ENCODE measurements at regions not wholly inside any gene's neighbourhood (a gene's known extent, or its start where the extent isn't known, plus 50 kb on each side); places are given as distances from the start of the nearest gene placed in this dataset.
"Not testable (repeated sequence)": the region's sequence is repeated elsewhere in the genome, so short reads cannot be mapped to it uniquely, and the experiment has no call there.

DNA sequence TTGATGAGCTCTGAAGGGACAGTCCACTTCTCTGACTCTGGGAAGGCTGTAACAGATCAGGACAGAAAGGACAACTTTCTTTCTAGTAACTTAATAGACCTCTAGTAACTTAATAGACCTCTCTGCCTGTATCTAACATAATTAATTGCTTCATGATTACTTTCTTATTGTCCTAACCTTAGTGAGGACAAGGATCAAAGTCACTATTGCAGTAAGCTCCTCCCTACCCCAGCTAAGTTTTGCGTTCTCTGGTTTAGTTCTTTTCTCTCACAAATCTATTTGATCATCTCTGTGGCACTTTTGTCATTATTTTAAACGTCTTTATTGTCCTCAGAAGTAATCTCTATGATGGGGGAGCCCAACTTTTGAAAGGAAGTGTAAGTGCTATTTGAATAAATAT, 125.5 kb upstream of the UGP2 start:
- H3K27me3 Mint-ChIP-seq: no peaks in the 10 kb centered on the region
- no peaks in the 10 kb centered on the region for H3K9me3 Mint-ChIP-seq (ENCODE audit: low read depth)
- no peak overlapping the region for H3K4me3 Mint-ChIP-seq
- H3K4me1 Mint-ChIP-seq (ENCODE audit: low read depth): no peaks in the 10 kb centered on the region
- H3K27ac Mint-ChIP-seq: no peak overlapping the region
- H3K36me3 Mint-ChIP-seq: peaks cover 3% of the 10 kb centered on the region

- Mint-ChIP-seq H3K9me3 (ENCODE audit: low read depth) (no peaks in the 10 kb centered on the region), H3K4me3 (no peak overlapping the region), H3K27ac (no peak overlapping the region), H3K36me3 (peaks cover 3% of the 10 kb centered on the region), H3K27me3 (no peaks in the 10 kb centered on the region), H3K4me1 (ENCODE audit: low read depth) (no peaks in the 10 kb centered on the region)
Measured at GRCh38 chr2:63719052-63719451, 122.6 kb upstream of the UGP2 start.

- Mint-ChIP-seq H3K27ac (no peak overlapping the region), H3K4me1 (ENCODE audit: low read depth) (no peaks in the 10 kb centered on the region), H3K27me3 (no peaks in the 10 kb centered on the region), H3K9me3 (ENCODE audit: low read depth) (peaks cover 3% of the 10 kb centered on the region), H3K4me3 (no peak overlapping the region), H3K36me3 (peaks cover 5% of the 10 kb centered on the region)
Measured at GRCh38 chr2:63721082-63721424, 120.6 kb upstream of the UGP2 start.

DNA sequence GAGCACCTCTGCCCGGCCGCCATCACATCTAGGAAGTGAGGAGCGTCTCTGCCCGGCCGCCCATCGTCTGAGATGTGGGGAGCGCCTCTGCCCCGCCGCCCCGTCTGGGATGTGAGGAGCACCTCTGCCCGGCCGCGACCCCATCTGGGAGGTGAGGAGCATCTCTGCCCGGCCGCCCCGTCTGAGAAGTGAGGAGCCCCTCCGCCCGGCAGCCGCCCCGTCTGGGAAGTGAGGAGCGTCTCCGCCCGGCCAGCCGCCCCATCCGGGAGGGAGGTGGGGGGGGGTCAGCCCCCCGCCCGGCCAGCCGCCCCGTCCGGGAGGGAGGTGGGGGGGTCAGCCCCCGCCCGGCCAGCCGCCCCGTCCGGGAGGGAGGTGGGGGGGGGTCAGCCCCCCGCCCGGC, 119.4 kb upstream of the UGP2 start:
- not testable (repeated sequence) for H3K27me3 Mint-ChIP-seq; H3K36me3 Mint-ChIP-seq; H3K4me3 Mint-ChIP-seq; H3K27ac Mint-ChIP-seq; H3K9me3 Mint-ChIP-seq (ENCODE audit: low read depth); H3K4me1 Mint-ChIP-seq (ENCODE audit: low read depth)

GRCh38 chr2:63723709-63724108, 118.0 kb upstream of the UGP2 start:
- peaks cover 3% of the 10 kb centered on the region for H3K9me3 Mint-ChIP-seq (ENCODE audit: low read depth)
- H3K27ac Mint-ChIP-seq: no peak overlapping the region
- H3K36me3 Mint-ChIP-seq: peaks cover 2% of the 10 kb centered on the region
- H3K4me1 Mint-ChIP-seq (ENCODE audit: low read depth): no peaks in the 10 kb centered on the region
- H3K27me3 Mint-ChIP-seq: no peaks in the 10 kb centered on the region
- no peak overlapping the region for H3K4me3 Mint-ChIP-seq

DNA sequence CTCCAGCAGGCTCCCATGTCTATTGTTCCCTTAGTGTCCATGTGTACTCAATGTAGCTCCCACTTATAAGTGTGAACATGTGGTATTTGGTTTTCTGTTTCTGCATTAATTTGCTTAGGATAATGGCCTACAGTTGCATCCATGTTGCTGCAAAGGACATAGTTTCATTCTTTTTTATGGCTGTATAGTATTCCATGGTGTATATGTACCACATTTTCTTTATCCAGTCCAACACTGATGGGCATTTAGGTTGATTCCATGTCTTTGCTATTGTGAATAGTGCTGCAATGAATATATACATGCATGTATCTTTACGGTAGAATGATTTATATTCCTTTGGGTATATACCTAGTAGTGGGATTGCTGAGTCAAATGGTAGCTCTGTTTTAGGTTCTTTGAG, 116.5 kb upstream of the UGP2 start:
- not testable (repeated sequence) for H3K27ac Mint-ChIP-seq; H3K36me3 Mint-ChIP-seq; H3K9me3 Mint-ChIP-seq (ENCODE audit: low read depth); H3K4me3 Mint-ChIP-seq; H3K4me1 Mint-ChIP-seq (ENCODE audit: low read depth); H3K27me3 Mint-ChIP-seq

DNA sequence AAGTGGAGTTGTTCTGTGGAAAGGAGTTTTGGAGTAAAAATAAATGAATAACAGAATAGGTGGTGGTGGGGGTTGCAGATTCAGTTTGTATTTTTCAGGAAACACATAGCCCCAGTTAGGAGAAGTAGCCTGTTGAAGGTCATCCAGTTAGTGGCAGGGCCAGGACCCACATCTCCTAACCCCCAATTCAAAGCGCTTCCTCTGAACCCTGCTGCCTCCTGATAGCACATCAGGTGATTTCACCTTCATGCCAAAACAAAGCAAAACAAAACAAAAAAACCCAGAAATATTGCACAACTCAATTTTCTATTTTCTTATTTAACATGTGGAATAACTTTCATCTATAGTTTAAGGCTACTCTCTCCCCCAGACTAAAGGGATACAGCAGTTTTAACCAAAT, 112.3 kb upstream of the UGP2 start:
- Mint-ChIP-seq H3K27ac (no peak overlapping the region), H3K27me3 (peaks cover 4% of the 10 kb centered on the region), H3K4me1 (ENCODE audit: low read depth) (no peaks in the 10 kb centered on the region), H3K4me3 (no peak overlapping the region), H3K36me3 (peaks cover 3% of the 10 kb centered on the region), H3K9me3 (ENCODE audit: low read depth) (peaks cover 3% of the 10 kb centered on the region)

- Mint-ChIP-seq H3K27ac (no peak overlapping the region), H3K27me3 (peaks cover 4% of the 10 kb centered on the region), H3K4me3 (no peak overlapping the region), H3K9me3 (ENCODE audit: low read depth) (peaks cover 3% of the 10 kb centered on the region), H3K4me1 (ENCODE audit: low read depth) (no peaks in the 10 kb centered on the region), H3K36me3 (peaks cover 2% of the 10 kb centered on the region)
Measured at GRCh38 chr2:63729831-63730230, 111.9 kb upstream of the UGP2 start.

GRCh38 chr2:63734510-63734909, 107.2 kb upstream of the UGP2 start:
- no peak overlapping the region for H3K27ac Mint-ChIP-seq
- no peak overlapping the region for H3K4me3 Mint-ChIP-seq
- H3K36me3 Mint-ChIP-seq: peaks cover 2% of the 10 kb centered on the region
- H3K9me3 Mint-ChIP-seq (ENCODE audit: low read depth): no peaks in the 10 kb centered on the region
- peaks cover 4% of the 10 kb centered on the region for H3K27me3 Mint-ChIP-seq
- H3K4me1 Mint-ChIP-seq (ENCODE audit: low read depth): peaks cover 6% of the 10 kb centered on the region

GRCh38 chr2:63735263-63735662, 106.4 kb upstream of the UGP2 start:
- Mint-ChIP-seq H3K9me3 (ENCODE audit: low read depth) (no peaks in the 10 kb centered on the region), H3K4me1 (ENCODE audit: low read depth) (peaks cover 6% of the 10 kb centered on the region), H3K27me3 (peaks cover 4% of the 10 kb centered on the region), H3K27ac (no peak overlapping the region), H3K4me3 (no peak overlapping the region), H3K36me3 (peaks cover 2% of the 10 kb centered on the region)

DNA sequence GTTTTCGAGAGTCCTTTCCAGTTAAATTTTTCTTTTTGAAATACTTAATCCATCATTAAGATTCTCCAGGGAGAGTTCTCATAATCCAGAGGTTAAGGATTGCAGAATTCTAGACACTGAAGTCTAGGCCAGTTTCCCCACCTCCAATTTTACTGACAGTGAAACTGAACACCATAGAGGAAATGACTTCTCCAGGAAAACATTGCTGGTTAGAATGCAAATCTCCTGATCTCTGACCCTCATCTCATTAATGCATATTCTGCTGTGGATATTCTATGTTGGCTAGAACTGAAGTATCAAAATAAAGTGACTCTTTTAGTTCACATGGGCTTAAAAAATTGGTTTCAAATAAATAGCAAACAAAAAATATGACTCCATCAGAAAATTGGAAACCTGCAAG, 105.8 kb upstream of the UGP2 start:
- peaks cover 6% of the 10 kb centered on the region for H3K4me1 Mint-ChIP-seq (ENCODE audit: low read depth)
- no peaks in the 10 kb centered on the region for H3K9me3 Mint-ChIP-seq (ENCODE audit: low read depth)
- H3K36me3 Mint-ChIP-seq: peaks cover 2% of the 10 kb centered on the region
- no peak overlapping the region for H3K27ac Mint-ChIP-seq
- no peaks in the 10 kb centered on the region for H3K27me3 Mint-ChIP-seq
- H3K4me3 Mint-ChIP-seq: no peak overlapping the region

DNA sequence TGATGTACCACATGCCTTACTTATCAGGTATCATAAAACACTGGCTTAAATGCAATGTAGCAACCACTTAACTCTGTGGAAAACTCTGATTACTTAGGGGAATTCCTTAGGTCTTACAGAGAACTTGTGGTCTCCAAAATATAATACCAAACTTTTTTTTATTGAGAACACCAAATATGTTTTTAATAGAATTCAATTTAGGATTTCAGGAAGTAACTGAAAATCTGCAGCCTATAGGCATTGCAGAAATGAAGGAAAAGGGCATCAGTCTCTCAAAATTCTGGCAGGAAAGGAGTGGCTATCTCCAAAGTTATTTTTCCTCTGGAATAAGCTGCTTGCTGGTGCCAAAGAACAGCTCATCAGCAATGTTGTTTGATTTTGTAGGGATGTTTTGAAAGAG, 105.3 kb upstream of the UGP2 start:
- H3K4me3 Mint-ChIP-seq: no peak overlapping the region
- peaks cover 6% of the 10 kb centered on the region for H3K4me1 Mint-ChIP-seq (ENCODE audit: low read depth)
- H3K27me3 Mint-ChIP-seq: no peaks in the 10 kb centered on the region
- peaks cover 2% of the 10 kb centered on the region for H3K36me3 Mint-ChIP-seq
- no peak overlapping the region for H3K27ac Mint-ChIP-seq
- no peaks in the 10 kb centered on the region for H3K9me3 Mint-ChIP-seq (ENCODE audit: low read depth)

GRCh38 chr2:63737081-63737751, 104.5 kb upstream of the UGP2 start:
- peaks cover 2% of the 10 kb centered on the region for H3K36me3 Mint-ChIP-seq
- no peaks in the 10 kb centered on the region for H3K27me3 Mint-ChIP-seq

GRCh38 chr2:63738019-63738418, 103.7 kb upstream of the UGP2 start:
- H3K4me3 Mint-ChIP-seq: no peak overlapping the region
- H3K4me1 Mint-ChIP-seq (ENCODE audit: low read depth): peaks cover 6% of the 10 kb centered on the region
- peaks cover 2% of the 10 kb centered on the region for H3K36me3 Mint-ChIP-seq
- no peaks in the 10 kb centered on the region for H3K27me3 Mint-ChIP-seq
- H3K9me3 Mint-ChIP-seq (ENCODE audit: low read depth): no peaks in the 10 kb centered on the region
- no peak overlapping the region for H3K27ac Mint-ChIP-seq

More at GRCh38 chr2:63737081-63737751, 104.5 kb upstream of the UGP2 start:
- no peak overlapping the region for H3K4me3 Mint-ChIP-seq
- H3K9me3 Mint-ChIP-seq (ENCODE audit: low read depth): no peaks in the 10 kb centered on the region
- H3K4me1 Mint-ChIP-seq (ENCODE audit: low read depth): peaks cover 6% of the 10 kb centered on the region
- no peak overlapping the region for H3K27ac Mint-ChIP-seq

DNA sequence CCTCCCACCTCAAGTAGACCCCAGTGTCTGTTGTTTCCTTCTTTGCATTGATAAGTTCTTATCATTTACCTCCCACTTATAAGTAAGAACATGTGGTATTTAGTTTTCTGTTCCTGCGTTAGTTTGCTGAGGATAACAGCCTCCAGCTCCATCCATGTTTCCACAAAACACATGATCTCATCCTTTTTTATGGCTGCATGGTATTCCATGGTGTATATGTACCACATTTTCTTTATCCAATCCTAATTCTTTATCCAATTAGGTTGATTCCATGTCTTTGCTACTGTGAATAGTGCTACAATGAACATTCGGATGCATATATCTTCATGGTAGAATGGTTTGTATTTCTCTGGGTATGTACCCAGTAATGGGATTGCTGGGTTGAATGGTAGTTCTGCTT, 102.5 kb upstream of the UGP2 start:
- H3K27ac Mint-ChIP-seq; H3K9me3 Mint-ChIP-seq (ENCODE audit: low read depth); H3K27me3 Mint-ChIP-seq; H3K4me3 Mint-ChIP-seq; H3K36me3 Mint-ChIP-seq; H3K4me1 Mint-ChIP-seq (ENCODE audit: low read depth): not testable (repeated sequence)

GRCh38 chr2:63740020-63740419, 101.7 kb upstream of the UGP2 start:
- H3K36me3 Mint-ChIP-seq: no peaks in the 10 kb centered on the region
- H3K4me3 Mint-ChIP-seq: no peak overlapping the region
- no peaks in the 10 kb centered on the region for H3K27me3 Mint-ChIP-seq
- peaks cover 6% of the 10 kb centered on the region for H3K4me1 Mint-ChIP-seq (ENCODE audit: low read depth)
- no peaks in the 10 kb centered on the region for H3K9me3 Mint-ChIP-seq (ENCODE audit: low read depth)
- H3K27ac Mint-ChIP-seq: no peak overlapping the region

Measured in activated naive CD8-positive, alpha-beta T cell (primary cell).